OCI-M2 (cell line): ENCODE measurements at regions not wholly inside any gene's neighbourhood (a gene's known extent, or its start where the extent isn't known, plus 50 kb on each side); places are given as distances from the start of the nearest gene placed in this dataset.

Source experiments
- DNase-seq: peaks from one replicate; lab custom pipeline; 2025; ENCODE audit not compliant: unreplicated experiment; lab: John Stamatoyannopoulos, UW

- no peak for DNase-seq
Observed at GRCh38 chr6:100184473-100184872, 190.4 kb upstream of the MCHR2 start.

GRCh38 chr6:100182313-100182712, 188.3 kb upstream of the MCHR2 start:
- no peak for DNase-seq

GRCh38 chr6:100181309-100181708, 187.3 kb upstream of the MCHR2 start:
- DNase-seq: no peak

GRCh38 chr6:100179576-100179975, 185.6 kb upstream of the MCHR2 start:
- DNase-seq: no peak

- no peak for DNase-seq
Observed at GRCh38 chr6:100177956-100178355, 183.9 kb upstream of the MCHR2 start.

- DNase-seq: no peak
Observed at GRCh38 chr6:100176951-100177710, 183.1 kb upstream of the MCHR2 start.

- DNase-seq: no peak
Observed at GRCh38 chr6:100176311-100176950, 182.4 kb upstream of the MCHR2 start.

GRCh38 chr6:100175814-100176310, 181.8 kb upstream of the MCHR2 start:
- DNase-seq: no peak

- no peak for DNase-seq
Observed at GRCh38 chr6:100173211-100173610, 179.2 kb upstream of the MCHR2 start.

GRCh38 chr6:100172322-100172713, 178.3 kb upstream of the MCHR2 start:
- DNase-seq: no peak

GRCh38 chr6:100171533-100172321, 177.7 kb upstream of the MCHR2 start:
- DNase-seq: no peak

GRCh38 chr6:100168148-100168547, 174.1 kb upstream of the MCHR2 start:
- no peak for DNase-seq

GRCh38 chr6:100167585-100167984, 173.6 kb upstream of the MCHR2 start:
- no peak for DNase-seq

GRCh38 chr6:100166956-100167355, 172.9 kb upstream of the MCHR2 start:
- no peak for DNase-seq

GRCh38 chr6:100165442-100165841, 171.4 kb upstream of the MCHR2 start:
- no peak for DNase-seq

- DNase-seq: no peak
Observed at GRCh38 chr6:100163035-100163434, 169.0 kb upstream of the MCHR2 start.

- no peak for DNase-seq
Observed at GRCh38 chr6:100161782-100162365, 167.9 kb upstream of the MCHR2 start.

- DNase-seq: no peak
Observed at GRCh38 chr6:100160930-100161329, 166.9 kb upstream of the MCHR2 start.

GRCh38 chr6:100155141-100155540, 161.1 kb upstream of the MCHR2 start:
- no peak for DNase-seq

- DNase-seq: no peak
Observed at GRCh38 chr6:100153636-100154275, 159.7 kb upstream of the MCHR2 start.

GRCh38 chr6:100152201-100152600, 158.2 kb upstream of the MCHR2 start:
- DNase-seq: no peak
